H1 (cell line): ENCODE measurements at regions not wholly inside any gene's neighbourhood (a gene's known extent, or its start where the extent isn't known, plus 50 kb on each side); places are given as distances from the start of the nearest gene placed in this dataset.

Experiments used
- CTCF ChIA-PET: fragments of 300-600 bp; sonication (Branson Sonifier 250); formaldehyde crosslinking; loops from one replicate; lab custom pipeline; 2021; ENCODE audit not compliant: partially characterized antibody; lab: Charles Lee
- POLR2A ChIA-PET: fragments of 300-600 bp; sonication (Branson Sonifier 250); formaldehyde crosslinking; loops from one replicate; lab custom pipeline; 2021; ENCODE audit warnings: inconsistent platforms; ENCODE audit not compliant: partially characterized antibody; lab: Charles Lee
- DNase-seq, 2 experiments: peaks; one replicate each; pipeline versions ENCODE4 v3.0.0 to v3.0.0-alpha.2; 2010 to 2022; ENCODE audit warnings: low spot score in 2 of 2, low read depth in 1 of 2, mixed read lengths in 1 of 2
- FAIRE-seq: peaks from 2 replicates; lab custom pipeline; 2011; peaks lifted over from hg19 to GRCh38; lab: Jason Lieb, UNC
- H2AFZ ChIP-seq: 2 replicates; pipeline ENCODE4 v1.8.1; 2012; ENCODE audit warnings: low read length, inconsistent platforms
- H2AK5ac ChIP-seq: 2 replicates; pipeline ENCODE4 v1.6.1; 2013; ENCODE audit warnings: low read depth, low read length
- H2BK120ac ChIP-seq: replicated peaks from 2 replicates; pipeline ENCODE3; 2013; ENCODE audit warnings: low read depth, low read length, inconsistent platforms
- H2BK12ac ChIP-seq: 2 replicates; pipeline ENCODE4 v1.6.1; 2013; ENCODE audit warnings: low read depth, low read length
- H2BK15ac ChIP-seq: 2 replicates; pipeline ENCODE4 v1.6.1; 2013; ENCODE audit warnings: low read length
- H2BK20ac ChIP-seq: 2 replicates; pipeline ENCODE4 v1.6.1; 2013; ENCODE audit warnings: low read length
- H2BK5ac ChIP-seq: 2 replicates; pipeline ENCODE4 v1.6.1; 2013; ENCODE audit warnings: low read depth, low read length
- H3K14ac ChIP-seq: 2 replicates; pipeline ENCODE4 v1.6.1; 2013; ENCODE audit warnings: inconsistent platforms; ENCODE audit not compliant: insufficient read length
- H3K18ac ChIP-seq: 2 replicates; pipeline ENCODE4 v1.6.1; 2013; ENCODE audit warnings: low read length; ENCODE audit errors: extremely low read depth
- H3K23ac ChIP-seq: 2 replicates; pipeline ENCODE4 v1.6.1; 2013; ENCODE audit warnings: inconsistent platforms; ENCODE audit not compliant: insufficient read length
- H3K23me2 ChIP-seq: 2 replicates; pipeline ENCODE4 v1.6.1; 2013; ENCODE audit warnings: low read depth, low read length
- H3K27ac ChIP-seq: 2 replicates; pipeline ENCODE4 v1.6.1; 2011; ENCODE audit warnings: low read depth, low read length, inconsistent platforms
- H3K27me3 ChIP-seq, 4 experiments: replicated peaks in 1 of 4; 1 replicate in 1 of 4; 2 replicates in 3 of 4; pipeline versions ENCODE4 v1.6.1 to v1.8.1; 2011 to 2013; ENCODE audit warnings: low read length in 3 of 4, mild to moderate bottlenecking in 3 of 4, inconsistent platforms in 2 of 4, mixed read lengths in 2 of 4, moderate library complexity in 1 of 4; ENCODE audit not compliant: control insufficient read depth in 3 of 4, insufficient read depth in 3 of 4; ENCODE audit errors: extremely low read depth in 1 of 4
- H3K36me3 ChIP-seq, 4 experiments: 2 replicates each; pipeline versions ENCODE4 v1.6.1 to v1.8.1; 2011 to 2013; ENCODE audit warnings: mild to moderate bottlenecking in 4 of 4, low read length in 3 of 4, moderate library complexity in 2 of 4, control low read depth in 1 of 4, inconsistent platforms in 1 of 4; ENCODE audit not compliant: insufficient read depth in 4 of 4, control insufficient read depth in 2 of 4
- H3K4ac ChIP-seq: replicated peaks from 2 replicates; pipeline ENCODE3; 2013; ENCODE audit warnings: low read length, low read depth, mixed read lengths, inconsistent platforms; ENCODE audit not compliant: insufficient read length
- H3K4me1 ChIP-seq, 4 experiments: replicated peaks in 1 of 4; 1 replicate in 1 of 4; 2 replicates in 3 of 4; pipeline versions ENCODE4 v1.6.1 to v1.8.1; 2011 to 2013; ENCODE audit warnings: low read length in 3 of 4, inconsistent platforms in 2 of 4, mixed read lengths in 1 of 4; ENCODE audit not compliant: insufficient read depth in 4 of 4, control insufficient read depth in 3 of 4
- H3K4me2 ChIP-seq, 2 experiments: 2 replicates each; pipeline versions ENCODE4 v1.6.1 to v1.8.1; 2011 to 2013; ENCODE audit warnings: low read depth in 2 of 2, low read length in 2 of 2, control low read depth in 1 of 2, inconsistent platforms in 1 of 2, mild to moderate bottlenecking in 1 of 2; ENCODE audit not compliant: insufficient read depth in 1 of 2
- H3K4me3 ChIP-seq, 4 experiments: fragments of 200-600, 300-600 bp in 1 of 4; sonication (generic), shearing (Covaris generic), sonication (Bioruptor Twin) in 1 of 4; 2 replicates each; pipeline versions ENCODE4 v1.5.1 to v1.8.1; 2011 to 2016; ENCODE audit warnings: low read length in 4 of 4, low read depth in 3 of 4, control low read depth in 2 of 4, inconsistent platforms in 2 of 4, mild to moderate bottlenecking in 2 of 4, mixed read lengths in 1 of 4, moderate library complexity in 1 of 4; ENCODE audit not compliant: insufficient read depth in 2 of 4; ENCODE audit errors: extremely low read depth in 1 of 4
- H3K56ac ChIP-seq: replicated peaks from 2 replicates; pipeline ENCODE3; 2013; ENCODE audit warnings: low read depth, mild to moderate bottlenecking, mixed read lengths, low read length, inconsistent platforms; ENCODE audit not compliant: insufficient read length
- H3K79me1 ChIP-seq: 2 replicates; pipeline ENCODE4 v1.6.1; 2013; ENCODE audit warnings: low read depth, low read length, control low read depth
- H3K79me2 ChIP-seq, 2 experiments: 2 replicates each; pipeline versions ENCODE4 v1.6.1 to v1.8.1; 2012 to 2013; ENCODE audit warnings: low read length in 2 of 2, mild to moderate bottlenecking in 2 of 2, inconsistent platforms in 1 of 2; ENCODE audit not compliant: insufficient read depth in 2 of 2, control insufficient read depth in 1 of 2
- H3K9ac ChIP-seq, 4 experiments: replicated peaks in 1 of 4; 1 replicate in 1 of 4; 2 replicates in 3 of 4; pipeline versions ENCODE4 v1.6.1 to v1.8.1; 2011 to 2013; ENCODE audit warnings: low read depth in 3 of 4, low read length in 3 of 4, control low read depth in 2 of 4, mild to moderate bottlenecking in 2 of 4, moderate library complexity in 2 of 4, inconsistent platforms in 1 of 4; ENCODE audit errors: extremely low read depth in 1 of 4
- H3K9me3 ChIP-seq, 2 experiments: 2 replicates each; pipeline versions ENCODE4 v1.6.1 to v1.8.1; 2012 to 2013; ENCODE audit warnings: mild to moderate bottlenecking in 2 of 2, moderate library complexity in 2 of 2, control low read depth in 1 of 2, inconsistent platforms in 1 of 2, low read depth in 1 of 2, low read length in 1 of 2, mixed read lengths in 1 of 2; ENCODE audit not compliant: insufficient read depth in 2 of 2
- H4K20me1 ChIP-seq, 2 experiments: replicated peaks in 1 of 2; 2 replicates each; pipeline versions ENCODE3 to v1.8.1; 2011 to 2013; ENCODE audit warnings: inconsistent platforms in 2 of 2, low read length in 2 of 2, mild to moderate bottlenecking in 1 of 2; ENCODE audit not compliant: insufficient read depth in 2 of 2, control insufficient read depth in 1 of 2
- H4K5ac ChIP-seq: 2 replicates; pipeline ENCODE4 v1.6.1; 2013; ENCODE audit warnings: low read length, low read depth, mixed read lengths, inconsistent platforms; ENCODE audit not compliant: insufficient read length
- H4K8ac ChIP-seq: 2 replicates; pipeline ENCODE4 v1.8.0; 2013; ENCODE audit warnings: mild to moderate bottlenecking, moderate library complexity, low read length, inconsistent platforms; ENCODE audit not compliant: insufficient read depth; ENCODE audit errors: extremely low read depth
- H4K91ac ChIP-seq: replicated peaks from 2 replicates; pipeline ENCODE3; 2013; ENCODE audit warnings: low read length, mixed read lengths, inconsistent platforms; ENCODE audit not compliant: insufficient read length
- ASH2L ChIP-seq: fragments of 200-600, 300-600 bp; sonication (generic); IDR thresholded peaks from one replicate; pipeline ENCODE4 v1.7.1; 2017; ENCODE audit warnings: low read length
- CREB1 ChIP-seq: IDR thresholded peaks from 2 replicates; pipeline ENCODE4 v1.6.1; 2012; ENCODE audit warnings: inconsistent platforms
- E2F6 ChIP-seq: IDR thresholded peaks from 2 replicates; pipeline ENCODE4 v1.6.1; 2012; ENCODE audit warnings: inconsistent platforms
- JUN ChIP-seq: IDR thresholded peaks from 2 replicates; pipeline ENCODE4 v1.6.1; 2011; ENCODE audit warnings: low read depth, mild to moderate bottlenecking, improper control_type of control experiment, low read length
- KDM5A ChIP-seq: fragments of 200-600 bp; IDR thresholded peaks from 2 replicates; pipeline ENCODE4 v1.7.1; 2012; ENCODE audit warnings: mild to moderate bottlenecking, low read length, inconsistent platforms, mixed read lengths
- MAX ChIP-seq: IDR thresholded peaks from 2 replicates; pipeline ENCODE4 v1.6.1; 2012; ENCODE audit warnings: inconsistent platforms
- NANOG ChIP-seq: IDR thresholded peaks from 2 replicates; pipeline ENCODE4 v1.6.1; 2011; ENCODE audit warnings: low read length, low read depth, mild to moderate bottlenecking, inconsistent platforms; ENCODE audit not compliant: insufficient read depth, poor library complexity, severe bottlenecking
- PHF8 ChIP-seq: fragments of 200-600 bp; sonication (generic); conservative IDR thresholded peaks from 2 replicates; pipeline ENCODE4 v1.7.1; 2012; ENCODE audit warnings: low read depth, mild to moderate bottlenecking, inconsistent platforms, low read length, moderate library complexity
- RAD21 ChIP-seq, 2 experiments: IDR thresholded peaks in 1 of 2; conservative IDR thresholded peaks in 1 of 2; 2 replicates each; pipeline ENCODE4 v1.6.1; 2011; ENCODE audit warnings: low read depth in 2 of 2, low read length in 2 of 2, improper control_type of control experiment in 1 of 2, inconsistent platforms in 1 of 2, mild to moderate bottlenecking in 1 of 2, moderate library complexity in 1 of 2
- SAP30 ChIP-seq: fragments of 300-600 bp; sonication (generic); IDR thresholded peaks from 2 replicates; pipeline ENCODE4 v1.7.1; 2012; ENCODE audit warnings: low read length, moderate library complexity, mild to moderate bottlenecking, inconsistent platforms; ENCODE audit not compliant: insufficient read depth, insufficient replicate concordance
- SIRT6 ChIP-seq: IDR thresholded peaks from one replicate; pipeline ENCODE4 v1.7.1; 2012; ENCODE audit warnings: low read length, inconsistent platforms
- SUZ12 ChIP-seq: fragments of 200-600 bp; sonication (generic); IDR thresholded peaks from 2 replicates; pipeline ENCODE4 v1.6.1; 2012; ENCODE audit warnings: mild to moderate bottlenecking, inconsistent platforms, low read length, moderate library complexity, mixed read lengths
- TBP ChIP-seq: IDR thresholded peaks from 2 replicates; pipeline ENCODE4 v1.6.1; 2011; ENCODE audit warnings: low read depth, low read length, improper control_type of control experiment
- TEAD4 ChIP-seq: IDR thresholded peaks from 2 replicates; pipeline ENCODE4 v1.6.1; 2012; ENCODE audit warnings: low read depth, low read length, inconsistent platforms, mixed read lengths
- YY1 ChIP-seq: IDR thresholded peaks from 2 replicates; pipeline ENCODE4 v1.6.1; 2011; ENCODE audit warnings: low read depth, mild to moderate bottlenecking, low read length
- WGBS, 2 experiments: shearing (Covaris generic) in 1 of 2; methylation state at CpG; one replicate each; pipeline versions ENCODE4 v1.1.6 to v1.1.7; 2013 to 2015; ENCODE audit warnings: low lambda C conversion rate in 2 of 2, mixed read lengths in 2 of 2, inconsistent platforms in 1 of 2, low coverage in 1 of 2, missing lambda C conversion rate in 1 of 2; ENCODE audit not compliant: insufficient replicate concordance in 2 of 2, insufficient coverage in 1 of 2, insufficient read length in 1 of 2; ENCODE audit errors: extremely low coverage in 1 of 2, missing lambda C conversion rate in 1 of 2; 5-methylcytosine and 5-hydroxymethylcytosine counted together

GRCh38 chr15:36481156-36481555, 98.3 kb upstream of the CDIN1 start:
- no peak overlapping the region for H4K5ac ChIP-seq
- no peak overlapping the region for H2AFZ ChIP-seq
- H2BK120ac ChIP-seq = no peak overlapping the region
- H3K18ac ChIP-seq = no peak overlapping the region
- POLR2A ChIA-PET = no interaction called here
- H2BK20ac ChIP-seq = no peak overlapping the region
- no peak overlapping the region for H2BK12ac ChIP-seq
- no peak overlapping the region for H3K14ac ChIP-seq
- no peaks in the 10 kb centered on the region for H3K9me3 ChIP-seq
- H3K9ac ChIP-seq = no peak overlapping the region
- H3K79me2 ChIP-seq = no peaks in the 10 kb centered on the region
- no peaks in the 10 kb centered on the region for H3K4me1 ChIP-seq
- no peak overlapping the region for H3K27ac ChIP-seq
- no peak overlapping the region for H4K91ac ChIP-seq
- no peak overlapping the region for H3K4me2 ChIP-seq
- no peak for DNase-seq
- H3K4ac ChIP-seq = no peak overlapping the region
- FAIRE-seq = no peak
- H3K79me1 ChIP-seq = no peaks in the 10 kb centered on the region
- H3K36me3 ChIP-seq = no peaks in the 10 kb centered on the region
- no peak overlapping the region for H2BK5ac ChIP-seq
- no peak overlapping the region for H3K23ac ChIP-seq
- CTCF ChIA-PET = no interaction called here
- no peak overlapping the region for H2AK5ac ChIP-seq
- H3K56ac ChIP-seq = no peak overlapping the region
- no peaks in the 10 kb centered on the region for H3K23me2 ChIP-seq
- H4K20me1 ChIP-seq = no peaks in the 10 kb centered on the region
- no peak overlapping the region for H3K4me3 ChIP-seq
- H2BK15ac ChIP-seq = no peak overlapping the region
- H4K8ac ChIP-seq = no peak overlapping the region
- no peaks in the 10 kb centered on the region for H3K27me3 ChIP-seq
- WGBS, 2 experiments = 95% methylated on average over 1 of the region's 1 CpG; no CpG with 5 or more reads in 1 of the 2 experiments
- TF ChIP-seq E2F6 (no peak), PHF8 (no peak), YY1 (no peak), TEAD4 (no peak), RAD21 (IDR thresholded peaks at IDR 0.05 in 1 of 2, conservative IDR thresholded peaks at IDR 0.05 in 1 of 2; ENCODE audit: low read depth in 2 of 2, low read length in 2 of 2) (no peak), JUN (no peak), MAX (no peak), NANOG (no peak), TBP (no peak), CREB1 (no peak), ASH2L (no peak), SAP30 (no peak), SUZ12 (no peak), SIRT6 (no peak), KDM5A (no peak)
